T-cell (primary cell): ENCODE measurements at regions not wholly inside any gene's neighbourhood (a gene's known extent, or its start where the extent isn't known, plus 50 kb on each side); places are given as distances from the start of the nearest gene placed in this dataset.

Source experiments
- ATAC-seq, 4 experiments: fragments of 200-7000 bp in 3 of 4; fragments of 150-1000 bp in 1 of 4; cut with Tn5 transposase; replicated peaks in 1 of 4; 1 replicate in 3 of 4; 2 replicates in 1 of 4; pipeline ENCODE4 v1.10.0; 2021; ENCODE audit warnings: moderate library complexity in 3 of 4, mild to moderate bottlenecking in 2 of 4, moderate number of reproducible peaks in 1 of 4
- CTCF ChIA-PET, 2 donors: fragments of 300-600 bp; sonication (Branson Sonifier 250); formaldehyde crosslinking; loops; one replicate each; lab custom pipeline; 2022; ENCODE audit warnings: antibody characterized with exemption in 2 of 2; lab: Charles Lee
- POLR2A ChIA-PET, 2 donors: fragments of 300-600 bp; sonication (Branson Sonifier 250); formaldehyde crosslinking; loops; one replicate each; lab custom pipeline; 2022; ENCODE audit warnings: antibody characterized with exemption in 2 of 2; lab: Charles Lee
- DNase-seq, 35 experiments: peaks; one replicate each; pipeline versions ENCODE4 v3.0.0 to v3.0.0-alpha.2; 2013 to 2023
- H3K27ac ChIP-seq: one replicate; pipeline ENCODE4 v1.5.1; 2013; ENCODE audit warnings: low read length
- H3K27me3 ChIP-seq, 2 experiments: replicated peaks in 1 of 2; 1 replicate in 1 of 2; 2 replicates in 1 of 2; pipeline versions ENCODE4 v1.6.1 to v1.7.0; 2013; ENCODE audit warnings: low read length in 1 of 2, mixed read lengths in 1 of 2; ENCODE audit not compliant: control insufficient read depth in 2 of 2, insufficient read depth in 2 of 2; ENCODE audit errors: extremely low read depth in 1 of 2
- H3K36me3 ChIP-seq, 2 donors: 1 replicate in 1 of 2; 2 replicates in 1 of 2; pipeline versions ENCODE4 v1.6.1 to v1.7.0; 2013; ENCODE audit warnings: low read length in 1 of 2; ENCODE audit not compliant: control insufficient read depth in 2 of 2, insufficient read depth in 1 of 2; ENCODE audit errors: extremely low read depth in 1 of 2
- H3K4me1 ChIP-seq, 2 experiments: 1 replicate in 1 of 2; 2 replicates in 1 of 2; pipeline versions ENCODE4 v1.6.1 to v1.7.0; 2013; ENCODE audit warnings: low read length in 2 of 2, mixed read lengths in 1 of 2; ENCODE audit not compliant: insufficient read depth in 2 of 2, control insufficient read depth in 1 of 2; ENCODE audit errors: extremely low read depth in 1 of 2
- H3K4me3 ChIP-seq, 2 donors: 1 replicate in 1 of 2; 2 replicates in 1 of 2; pipeline versions ENCODE4 v1.5.1 to v1.7.0; 2013; ENCODE audit warnings: mild to moderate bottlenecking in 2 of 2, low read length in 1 of 2, moderate library complexity in 1 of 2; ENCODE audit not compliant: control insufficient read depth in 1 of 2; ENCODE audit errors: extremely low read depth in 1 of 2
- H3K9me3 ChIP-seq: 2 replicates; pipeline ENCODE4 v1.7.0; 2013
- H3K27ac Mint-ChIP-seq, 2 donors: one replicate each; pipeline ENCODE4 v1.8.0; 2020 to 2021; ENCODE audit warnings: mild to moderate bottlenecking in 2 of 2, mixed read lengths in 2 of 2
- H3K27me3 Mint-ChIP-seq, 2 donors: one replicate each; pipeline ENCODE4 v1.8.0; 2021 to 2022; ENCODE audit warnings: mixed read lengths in 2 of 2
- H3K36me3 Mint-ChIP-seq: one replicate; pipeline ENCODE4 v1.8.0; 2021; ENCODE audit warnings: mixed read lengths
- H3K4me1 Mint-ChIP-seq, 3 donors: one replicate each; pipeline ENCODE4 v1.8.0; 2020 to 2022; ENCODE audit warnings: mixed read lengths in 3 of 3, mild to moderate bottlenecking in 1 of 3
- H3K4me3 Mint-ChIP-seq, 3 donors: one replicate each; pipeline ENCODE4 v1.8.0; 2020 to 2022; ENCODE audit warnings: mild to moderate bottlenecking in 3 of 3, mixed read lengths in 3 of 3, moderate library complexity in 3 of 3
- H3K9me3 Mint-ChIP-seq, 3 donors: one replicate each; pipeline ENCODE4 v1.8.0; 2020 to 2022; ENCODE audit warnings: mixed read lengths in 3 of 3
- WGBS: methylation state at CpG from one replicate; pipeline ENCODE4 v1.1.5; 2013; ENCODE audit warnings: missing lambda C conversion rate; ENCODE audit not compliant: insufficient coverage; 5-methylcytosine and 5-hydroxymethylcytosine counted together

DNA sequence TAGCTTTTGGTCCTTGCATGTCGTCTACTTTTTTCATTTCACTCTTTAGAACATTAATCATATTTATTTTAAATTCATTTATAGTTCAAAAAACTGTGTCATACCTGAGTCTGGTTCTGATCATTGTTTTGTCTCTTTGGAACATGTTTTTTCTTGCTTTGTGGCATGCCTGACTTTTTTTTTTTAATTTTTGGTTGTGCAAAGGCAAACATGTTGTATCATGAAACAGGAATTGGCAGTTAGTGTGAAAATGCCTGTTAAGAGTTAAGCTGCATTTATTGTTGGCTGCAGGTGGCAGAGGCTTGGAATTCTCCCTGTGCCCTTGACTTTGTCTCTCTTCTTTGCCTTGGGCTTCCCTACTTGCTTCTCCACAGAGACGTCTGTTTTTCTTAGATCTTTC lies 525.0 kb upstream of the ADARB2 start:
- H3K4me3 Mint-ChIP-seq: no peak overlapping the region
- no CpG with 5 or more reads among the region's 2 CpGs for WGBS

GRCh38 chr10:2256241-2256640 lies 518.9 kb upstream of the ADARB2 start:
- no peak for DNase-seq
- Histone ChIP-seq H3K4me1 (no peaks in the 10 kb centered on the region), H3K9me3 (no peaks in the 10 kb centered on the region), H3K27ac (no peak overlapping the region), H3K36me3 (no peaks in the 10 kb centered on the region), H3K4me3 (no peak overlapping the region), H3K27me3 (no peaks in the 10 kb centered on the region)
- Mint-ChIP-seq H3K4me1 (no peaks in the 10 kb centered on the region), H3K27me3 (peaks cover 2 to 3% of the 10 kb centered on the region in 2 donors), H3K4me3 (no peak overlapping the region), H3K9me3 (peaks cover 0 to 2% (median under 1%) of the 10 kb centered on the region in 3 donors), H3K27ac (no peak overlapping the region), H3K36me3 (no peaks in the 10 kb centered on the region)
- ChIA-PET CTCF (no interaction called here), POLR2A (no interaction called here)
- ATAC-seq: no peak
- 64% methylated on average over 4 of the region's 7 CpGs for WGBS

More for the DNA sequence above, 525.0 kb upstream of the ADARB2 start:
- DNase-seq (no peak), ATAC-seq (no peak)
- POLR2A ChIA-PET: no interaction called here
- Mint-ChIP-seq H3K4me1 (no peaks in the 10 kb centered on the region), H3K27me3 (peaks cover 0 to 2% of the 10 kb centered on the region in 2 donors), H3K9me3 (peaks cover 0 to 5% (median 2%) of the 10 kb centered on the region in 3 donors), H3K36me3 (no peaks in the 10 kb centered on the region), H3K27ac (no peak overlapping the region)
- Histone ChIP-seq H3K27me3 (peaks cover 0 to 6% of the 10 kb centered on the region in 2 experiments), H3K9me3 (no peaks in the 10 kb centered on the region), H3K36me3 (no peaks in the 10 kb centered on the region), H3K4me3 (no peak overlapping the region), H3K27ac (no peak overlapping the region), H3K4me1 (no peaks in the 10 kb centered on the region)
- CTCF ChIA-PET: no interaction called here

- Mint-ChIP-seq H3K27ac (no peak overlapping the region), H3K4me1 (no peaks in the 10 kb centered on the region), H3K4me3 (no peak overlapping the region), H3K27me3 (peaks cover 3 to 7% of the 10 kb centered on the region in 2 donors), H3K36me3 (no peaks in the 10 kb centered on the region), H3K9me3 (peaks cover 2 to 8% (median 7%) of the 10 kb centered on the region in 3 donors)
- DNase-seq (no peak), ATAC-seq (no peak)
- 75% methylated on average over 6 of the region's 6 CpGs for WGBS
- Histone ChIP-seq H3K36me3 (no peaks in the 10 kb centered on the region), H3K27me3 (no peaks in the 10 kb centered on the region), H3K27ac (no peak overlapping the region), H3K4me1 (no peaks in the 10 kb centered on the region), H3K9me3 (no peaks in the 10 kb centered on the region), H3K4me3 (no peak overlapping the region)
- CTCF ChIA-PET: interaction anchor here in 1 of 2 donors (0.6 kb wide), 1 partner anchor 111 kb away, joined by 3 read pairs; no protein-coding TSS in a partner anchor
- POLR2A ChIA-PET: no interaction called here
Measured at GRCh38 chr10:2252096-2252495, 514.8 kb upstream of the ADARB2 start.

DNA sequence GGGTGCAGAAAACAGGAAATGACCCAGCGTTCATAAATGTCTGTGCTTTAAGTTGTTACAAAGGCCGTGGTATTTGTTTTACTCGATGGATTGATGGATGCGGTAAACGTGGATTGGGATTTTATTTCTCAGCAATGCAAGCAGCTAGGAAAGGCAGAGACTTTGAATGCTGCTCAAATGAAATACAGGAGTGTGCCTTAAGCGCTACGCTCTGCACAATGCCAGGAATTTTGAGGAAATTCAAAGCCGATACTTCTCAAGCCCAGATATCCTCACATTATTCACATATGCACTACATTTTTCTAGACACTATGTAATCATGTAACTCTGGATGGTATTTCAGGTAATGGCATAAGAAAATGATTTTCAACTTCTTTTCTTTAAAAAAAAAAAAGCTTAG lies 514.3 kb upstream of the ADARB2 start:
- ATAC-seq (no peak), DNase-seq (no peak)
- H3K27me3 Mint-ChIP-seq: peaks cover 3 to 7% of the 10 kb centered on the region in 2 donors
- 38% methylated on average over 5 of the region's 8 CpGs for WGBS
- Histone ChIP-seq H3K4me1 (no peaks in the 10 kb centered on the region), H3K27me3 (no peaks in the 10 kb centered on the region), H3K4me3 (no peak overlapping the region), H3K36me3 (no peaks in the 10 kb centered on the region), H3K9me3 (no peaks in the 10 kb centered on the region), H3K27ac (no peak overlapping the region)
- POLR2A ChIA-PET: no interaction called here
- H3K4me1 Mint-ChIP-seq: no peaks in the 10 kb centered on the region
- H3K36me3 Mint-ChIP-seq: no peaks in the 10 kb centered on the region
- peaks cover 2 to 8% (median 7%) of the 10 kb centered on the region in 3 donors for H3K9me3 Mint-ChIP-seq
- no peak overlapping the region for H3K27ac Mint-ChIP-seq
- CTCF ChIA-PET: interaction anchor here in 1 of 2 donors (0.6 kb wide), 1 partner anchor 111 kb away, joined by 3 read pairs; no protein-coding TSS in a partner anchor
- H3K4me3 Mint-ChIP-seq: no peak overlapping the region

- Mint-ChIP-seq H3K4me1 (no peaks in the 10 kb centered on the region), H3K4me3 (no peak overlapping the region), H3K27me3 (peaks cover 0 to 4% of the 10 kb centered on the region in 2 donors), H3K27ac (no peak overlapping the region), H3K36me3 (no peaks in the 10 kb centered on the region), H3K9me3 (peaks cover 0 to 12% (median 7%) of the 10 kb centered on the region in 3 donors)
- ChIA-PET POLR2A (no interaction called here), CTCF (no interaction called here)
- Histone ChIP-seq H3K4me3 (no peak overlapping the region), H3K36me3 (no peaks in the 10 kb centered on the region), H3K27ac (no peak overlapping the region), H3K27me3 (peaks cover 0 to 2% of the 10 kb centered on the region in 2 experiments), H3K9me3 (no peaks in the 10 kb centered on the region), H3K4me1 (no peaks in the 10 kb centered on the region)
- DNase-seq (no peak), ATAC-seq (no peak)
- WGBS: 60% methylated on average over 1 of the region's 5 CpGs
Measured at GRCh38 chr10:2246747-2247146, 509.4 kb upstream of the ADARB2 start.

GRCh38 chr10:2245580-2245979 lies 508.3 kb upstream of the ADARB2 start:
- no peaks in the 10 kb centered on the region for H3K36me3 ChIP-seq
- Mint-ChIP-seq H3K27me3 (peaks cover 0 to 4% of the 10 kb centered on the region in 2 donors), H3K9me3 (peaks cover 0 to 8% (median 5%) of the 10 kb centered on the region in 3 donors), H3K36me3 (no peaks in the 10 kb centered on the region), H3K27ac (no peak overlapping the region), H3K4me1 (no peaks in the 10 kb centered on the region), H3K4me3 (no peak overlapping the region)
- H3K4me3 ChIP-seq: no peak overlapping the region
- DNase-seq (no peak), ATAC-seq (no peak)
- ChIA-PET CTCF (no interaction called here), POLR2A (no interaction called here)
- 90% methylated on average over 5 of the region's 5 CpGs for WGBS
- no peaks in the 10 kb centered on the region for H3K4me1 ChIP-seq
- H3K27me3 ChIP-seq: peaks cover 0 to 2% of the 10 kb centered on the region in 2 experiments
- H3K27ac ChIP-seq: no peak overlapping the region
- H3K9me3 ChIP-seq: no peaks in the 10 kb centered on the region

DNA sequence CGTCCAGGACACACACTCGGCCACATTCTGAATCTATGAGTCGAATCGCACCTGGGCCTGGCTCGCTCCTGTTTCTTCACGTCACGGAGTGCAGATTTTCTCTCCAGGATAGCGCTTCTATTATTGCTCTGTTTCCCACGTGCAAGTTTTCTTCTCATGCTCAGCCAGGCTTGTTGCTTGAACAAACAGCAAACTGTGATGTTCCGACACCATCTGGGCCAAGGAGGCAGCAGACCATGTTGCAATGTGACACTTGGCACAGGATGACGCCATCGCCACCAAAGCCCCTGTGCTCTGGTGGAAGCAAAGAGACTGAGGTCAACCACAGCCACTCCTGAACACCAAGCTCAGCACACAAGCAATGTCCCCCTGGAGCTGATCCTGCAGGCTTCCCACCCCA lies 507.1 kb upstream of the ADARB2 start:
- CTCF ChIA-PET: no interaction called here

More for the DNA sequence above, 507.1 kb upstream of the ADARB2 start:
- Mint-ChIP-seq H3K4me3 (no peak overlapping the region), H3K9me3 (peaks cover 0 to 4% (median 3%) of the 10 kb centered on the region in 3 donors), H3K27ac (no peak overlapping the region), H3K27me3 (no peaks in the 10 kb centered on the region), H3K4me1 (no peaks in the 10 kb centered on the region), H3K36me3 (no peaks in the 10 kb centered on the region)
- peaks cover 0 to 2% of the 10 kb centered on the region in 2 experiments for H3K27me3 ChIP-seq
- H3K4me1 ChIP-seq: no peaks in the 10 kb centered on the region
- no peaks in the 10 kb centered on the region for H3K36me3 ChIP-seq
- no peaks in the 10 kb centered on the region for H3K9me3 ChIP-seq
- WGBS: 83% methylated on average over 12 of the region's 12 CpGs
- no peak overlapping the region for H3K4me3 ChIP-seq
- POLR2A ChIA-PET: no interaction called here
- DNase-seq: no peak
- H3K27ac ChIP-seq: no peak overlapping the region
- no peak for ATAC-seq
